NOMO-1 treated with dmso at 0.1 percent for 144 hours (cell line): ENCODE measurements at regions not wholly inside any gene's neighbourhood (a gene's known extent, or its start where the extent isn't known, plus 50 kb on each side); places are given as distances from the start of the nearest gene placed in this dataset.

Experiments used
- DNase-seq: peaks from one replicate; lab custom pipeline; 2025; ENCODE audit not compliant: unreplicated experiment; lab: John Stamatoyannopoulos, UW

- DNase-seq, result no peak
Observed at GRCh38 chr5:28779161-28779754, 1740.9 kb upstream of the CDH9 start.

DNA sequence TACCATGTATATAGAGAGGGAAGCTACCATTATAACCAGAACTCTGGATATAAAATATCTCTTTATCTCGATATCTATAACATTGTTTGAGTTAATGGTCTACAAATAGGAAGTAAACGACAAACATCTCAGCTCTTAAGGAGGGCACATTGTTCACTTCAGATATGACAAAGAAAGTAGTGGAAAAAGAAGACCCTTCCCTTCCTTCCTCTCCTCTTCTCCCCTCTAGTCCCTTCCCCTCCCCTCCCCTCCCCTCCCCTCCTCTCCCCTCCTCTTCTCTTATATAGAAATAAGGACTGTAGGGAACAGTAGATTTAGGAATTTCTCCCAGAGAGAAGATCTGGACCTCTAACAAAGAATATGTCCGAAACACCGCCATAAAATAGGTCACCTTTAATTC lies 1731.9 kb upstream of the CDH9 start:
- no peak for DNase-seq

- peak; percentile 45 for DNase-seq
Observed at GRCh38 chr5:28766565-28767158, 1728.3 kb upstream of the CDH9 start.

- no peak for DNase-seq
Observed at GRCh38 chr5:28751396-28751795, 1713.0 kb upstream of the CDH9 start.

DNA sequence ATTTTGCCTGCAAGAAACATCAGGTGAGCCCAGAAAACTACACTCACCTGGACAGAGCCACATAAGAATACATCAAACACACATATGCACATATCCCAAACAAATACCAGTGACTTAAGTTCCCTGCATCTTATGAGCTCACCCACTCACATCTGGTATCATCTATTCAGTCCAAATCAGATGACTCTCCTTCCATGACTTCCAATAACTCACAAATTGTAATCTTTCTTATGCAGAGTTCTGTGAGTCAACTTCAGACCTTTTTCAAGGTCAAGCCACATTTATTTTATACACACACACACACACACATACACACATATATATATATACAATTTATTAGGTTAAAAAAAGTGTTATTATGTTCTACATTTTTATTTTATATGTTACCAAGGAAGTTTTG lies 1711.9 kb upstream of the CDH9 start:
- DNase-seq, result no peak

DNA sequence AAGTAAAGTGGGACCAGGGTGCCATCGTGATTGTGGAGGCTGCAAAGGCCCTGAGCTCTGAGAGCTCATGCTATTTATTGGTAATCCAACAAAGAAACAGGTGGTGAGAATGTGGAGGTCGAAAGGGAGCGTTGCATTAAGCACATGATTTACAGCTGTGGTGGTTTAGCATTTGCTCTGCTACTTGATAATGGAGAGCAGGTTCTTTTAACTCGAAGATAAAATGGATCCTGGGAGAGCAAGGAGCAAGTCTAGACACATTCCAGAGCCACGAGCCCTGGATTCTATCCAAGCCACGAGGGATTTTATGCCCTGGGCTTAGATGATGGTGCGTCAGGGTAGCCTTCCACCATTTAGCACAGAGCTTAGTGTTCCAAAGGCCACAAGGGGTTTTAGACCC lies 1710.1 kb upstream of the CDH9 start:
- DNase-seq, result no peak

- no peak for DNase-seq
Observed at GRCh38 chr5:28743716-28744110, 1705.3 kb upstream of the CDH9 start.

- no peak for DNase-seq
Observed at GRCh38 chr5:28743025-28743715, 1704.8 kb upstream of the CDH9 start.

GRCh38 chr5:28737682-28738081 lies 1699.3 kb upstream of the CDH9 start:
- no peak for DNase-seq

DNA sequence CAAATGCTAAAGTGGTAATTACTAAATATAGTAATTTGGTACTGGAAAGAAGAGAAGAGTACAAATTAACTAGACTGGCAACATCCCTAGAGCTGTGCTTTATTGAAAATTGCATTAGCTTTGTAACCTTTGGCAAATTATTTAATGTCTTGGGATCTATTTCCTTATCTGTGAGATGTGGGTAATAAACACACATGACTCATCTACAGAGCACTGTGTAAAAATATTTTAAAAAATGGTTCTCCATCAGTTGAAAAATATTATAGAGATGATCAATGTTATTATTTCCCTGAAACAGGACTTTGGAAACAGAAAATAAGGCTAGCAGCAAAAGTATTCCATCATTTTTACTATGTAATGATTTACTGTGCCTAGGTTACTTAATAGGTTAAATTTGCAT lies 1698.8 kb upstream of the CDH9 start:
- no peak for DNase-seq

DNA sequence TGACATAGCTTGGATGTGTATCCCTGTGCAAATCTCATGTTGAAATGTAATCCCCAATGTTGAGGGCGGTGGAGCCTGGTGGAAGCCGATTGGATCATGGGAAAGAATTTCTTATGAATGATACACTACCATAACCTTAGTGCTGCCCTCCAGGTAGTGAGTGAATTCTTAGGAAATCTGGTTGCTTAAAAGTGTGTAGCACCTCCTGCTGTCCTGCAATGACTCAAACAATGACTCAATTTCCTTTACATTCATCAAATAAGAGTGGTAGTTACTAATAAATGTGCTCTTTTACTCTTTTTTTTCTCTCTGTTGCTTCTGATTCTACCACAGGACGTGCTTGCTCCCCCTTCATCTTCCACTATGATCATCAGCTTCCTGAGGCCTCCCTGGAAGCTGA lies 1696.0 kb upstream of the CDH9 start:
- no peak for DNase-seq

- DNase-seq, result no peak
Observed at GRCh38 chr5:28729067-28729466, 1690.7 kb upstream of the CDH9 start.

GRCh38 chr5:28726815-28727214 lies 1688.4 kb upstream of the CDH9 start:
- no peak for DNase-seq

DNA sequence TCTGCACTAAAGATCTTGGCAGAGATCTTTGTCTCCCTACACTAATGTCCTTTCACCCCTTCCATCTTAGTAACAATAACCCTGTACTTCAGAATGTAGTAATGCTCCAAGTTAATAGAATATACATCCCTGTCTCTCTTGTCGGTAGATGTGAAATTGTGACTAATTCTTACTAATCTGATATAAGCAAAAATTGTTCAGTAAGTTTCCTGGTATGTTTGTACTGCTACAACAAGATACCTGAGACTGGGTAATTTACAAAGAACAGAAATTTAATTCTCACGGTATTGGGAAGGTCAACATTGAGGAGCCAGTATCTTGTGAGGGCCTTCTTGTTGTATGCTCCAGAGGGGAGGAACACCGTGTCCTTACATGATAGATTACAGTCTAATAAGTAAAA lies 1686.6 kb upstream of the CDH9 start:
- DNase-seq, result no peak

DNA sequence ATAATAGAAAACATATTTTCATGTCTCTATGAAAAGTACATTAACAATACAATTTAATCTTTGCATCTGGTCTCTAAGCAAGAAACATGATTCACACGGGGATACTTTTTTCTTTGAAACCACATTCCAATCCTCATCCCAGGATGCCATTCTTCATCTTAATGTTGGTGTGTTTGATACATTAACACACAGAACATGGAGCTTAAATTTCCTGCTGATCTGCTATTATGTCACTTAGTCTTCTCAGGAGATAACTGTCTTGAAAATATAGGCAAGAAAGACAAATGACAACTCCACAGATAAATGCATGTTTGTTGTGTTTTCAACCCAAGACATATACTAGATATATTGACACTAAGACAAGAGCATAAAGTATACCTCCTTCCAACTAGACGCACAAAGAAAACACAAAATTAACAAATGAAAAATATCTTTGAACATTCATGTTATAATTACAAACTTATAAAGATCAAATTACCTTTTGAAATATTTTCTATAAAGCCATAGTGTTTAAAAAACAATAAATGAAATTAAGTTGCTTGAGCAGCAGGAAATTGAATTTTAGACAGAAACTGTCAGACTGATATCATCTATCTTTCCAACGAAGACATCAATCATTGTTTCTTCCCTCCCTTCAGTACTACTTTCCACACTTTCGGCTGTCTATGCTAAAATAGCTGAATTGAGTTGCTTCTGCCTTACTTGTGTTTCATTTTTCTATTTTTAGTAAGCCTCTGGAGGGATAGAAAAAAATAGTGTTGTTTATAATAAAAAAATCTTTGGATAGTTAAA lies 1676.7 kb upstream of the CDH9 start:
- no peak for DNase-seq

DNA sequence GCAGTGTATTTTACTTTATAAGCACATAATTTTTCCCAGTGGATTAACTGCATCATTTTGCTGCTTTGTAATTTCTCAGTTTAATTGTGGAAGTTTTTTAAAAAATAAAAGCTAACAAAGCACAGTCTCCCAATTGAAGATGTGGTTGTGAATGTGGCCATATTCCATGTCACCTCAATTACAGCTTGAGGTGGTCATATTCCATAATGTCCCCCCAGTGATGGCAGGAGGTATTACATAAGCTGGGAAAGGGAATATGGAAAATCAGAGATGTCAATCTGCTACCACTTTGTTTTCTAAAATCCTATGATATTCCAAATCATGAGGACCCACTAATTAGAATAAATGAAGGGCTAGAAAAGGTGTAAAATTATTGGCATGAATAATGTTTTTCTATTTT lies 1672.0 kb upstream of the CDH9 start:
- no peak for DNase-seq

- no peak for DNase-seq
Observed at GRCh38 chr5:28708472-28708871, 1670.1 kb upstream of the CDH9 start.

DNA sequence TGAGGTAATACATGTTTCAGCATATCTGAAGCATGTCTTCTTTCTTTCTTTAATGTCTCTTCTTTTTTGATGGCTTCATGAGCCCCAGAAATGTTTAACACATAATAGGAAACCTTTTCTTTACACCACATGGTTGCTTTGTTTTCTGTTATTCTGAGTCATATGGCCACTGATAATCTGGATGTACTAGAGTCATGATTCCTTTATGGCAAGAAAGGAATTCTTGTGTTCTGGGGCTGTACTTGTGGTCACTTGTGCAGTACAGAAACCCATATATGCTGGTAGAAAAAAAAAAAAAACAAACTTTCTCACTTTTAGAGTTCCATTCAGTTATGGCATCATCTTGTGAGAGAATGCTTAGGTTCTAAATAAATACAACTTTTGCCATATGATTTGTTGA lies 1669.3 kb upstream of the CDH9 start:
- DNase-seq, result no peak

- no peak for DNase-seq
Observed at GRCh38 chr5:28703651-28704260, 1665.4 kb upstream of the CDH9 start.

GRCh38 chr5:28691526-28691925 lies 1653.1 kb upstream of the CDH9 start:
- no peak for DNase-seq

DNA sequence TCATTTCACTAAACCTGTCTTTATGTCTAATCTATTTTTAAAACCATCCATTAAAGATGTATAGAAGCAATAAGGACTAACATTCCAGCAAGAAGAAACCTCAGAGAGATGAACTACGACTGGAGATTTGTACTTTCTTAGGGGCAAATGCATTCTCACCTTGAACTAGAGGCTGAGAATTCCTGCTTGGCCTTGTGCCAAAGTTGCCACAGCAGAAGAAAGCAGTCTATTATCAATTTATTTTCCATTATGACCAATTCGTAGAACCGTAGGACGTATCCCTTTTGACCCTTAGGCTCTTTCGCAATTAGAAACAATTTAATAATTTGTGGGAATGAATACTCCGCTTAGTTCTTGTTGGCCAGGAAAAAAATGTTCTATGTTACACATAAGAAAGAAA lies 1647.4 kb upstream of the CDH9 start:
- DNase-seq, result no peak

- no peak for DNase-seq
Observed at GRCh38 chr5:28678899-28679298, 1640.5 kb upstream of the CDH9 start.
